Omental fat pad (tissue), 3 donors: ENCODE measurements at regions not wholly inside any gene's neighbourhood (a gene's known extent, or its start where the extent isn't known, plus 50 kb on each side); places are given as distances from the start of the nearest gene placed in this dataset.

Source experiments
- ATAC-seq: fragments of 150-250 bp; one replicate; pipeline ENCODE4 v1.9.1; 2016; ENCODE audit warnings: mild to moderate bottlenecking, moderate library complexity; ENCODE audit not compliant: low FRiP score
- DNase-seq: peaks from one replicate; pipeline ENCODE4 v3.0.0-alpha.2; 2019; ENCODE audit warnings: low spot score
- TF ChIP-seq, protein P1 (sequence below), 3 donors: fragments of 450-650 bp; IDR thresholded peaks; one replicate each; pipeline ENCODE4 v1.5.1; 2016 to 2017; ENCODE audit warnings: antibody characterized with exemption in 3 of 3, mild to moderate bottlenecking in 3 of 3, moderate library complexity in 2 of 3

DNA sequence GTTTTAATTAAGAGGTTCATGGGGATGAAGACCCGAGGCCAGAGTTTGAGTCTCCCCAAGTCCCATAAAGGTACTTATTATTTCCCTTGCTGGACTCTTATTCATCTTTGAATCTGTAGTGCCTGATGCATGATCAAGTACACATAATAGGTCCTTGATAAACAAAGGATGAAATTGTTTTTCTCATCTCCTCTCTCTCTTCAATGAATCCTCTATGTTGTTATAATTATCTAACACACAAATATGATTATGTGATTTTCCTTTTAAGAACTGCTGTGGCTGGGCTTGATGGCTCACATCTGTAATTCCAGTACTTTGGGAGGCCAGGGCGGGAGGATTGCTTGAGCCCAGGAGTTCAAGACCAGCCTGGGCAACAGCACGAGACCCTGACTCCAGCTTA is 117.7 kb downstream of the BAMBI start:
- ATAC-seq (no peak), DNase-seq (no peak)
- TF ChIP-seq, protein P1, sequence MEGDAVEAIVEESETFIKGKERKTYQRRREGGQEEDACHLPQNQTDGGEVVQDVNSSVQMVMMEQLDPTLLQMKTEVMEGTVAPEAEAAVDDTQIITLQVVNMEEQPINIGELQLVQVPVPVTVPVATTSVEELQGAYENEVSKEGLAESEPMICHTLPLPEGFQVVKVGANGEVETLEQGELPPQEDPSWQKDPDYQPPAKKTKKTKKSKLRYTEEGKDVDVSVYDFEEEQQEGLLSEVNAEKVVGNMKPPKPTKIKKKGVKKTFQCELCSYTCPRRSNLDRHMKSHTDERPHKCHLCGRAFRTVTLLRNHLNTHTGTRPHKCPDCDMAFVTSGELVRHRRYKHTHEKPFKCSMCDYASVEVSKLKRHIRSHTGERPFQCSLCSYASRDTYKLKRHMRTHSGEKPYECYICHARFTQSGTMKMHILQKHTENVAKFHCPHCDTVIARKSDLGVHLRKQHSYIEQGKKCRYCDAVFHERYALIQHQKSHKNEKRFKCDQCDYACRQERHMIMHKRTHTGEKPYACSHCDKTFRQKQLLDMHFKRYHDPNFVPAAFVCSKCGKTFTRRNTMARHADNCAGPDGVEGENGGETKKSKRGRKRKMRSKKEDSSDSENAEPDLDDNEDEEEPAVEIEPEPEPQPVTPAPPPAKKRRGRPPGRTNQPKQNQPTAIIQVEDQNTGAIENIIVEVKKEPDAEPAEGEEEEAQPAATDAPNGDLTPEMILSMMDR (IDR thresholded peaks at IDR 0.05) = no peak

- TF ChIP-seq, protein P1 (IDR thresholded peaks at IDR 0.05) = no peak
- DNase-seq (no peak), ATAC-seq (no peak)
Measured at GRCh38 chr10:28796606-28797512, 119.5 kb downstream of the BAMBI start.

DNA sequence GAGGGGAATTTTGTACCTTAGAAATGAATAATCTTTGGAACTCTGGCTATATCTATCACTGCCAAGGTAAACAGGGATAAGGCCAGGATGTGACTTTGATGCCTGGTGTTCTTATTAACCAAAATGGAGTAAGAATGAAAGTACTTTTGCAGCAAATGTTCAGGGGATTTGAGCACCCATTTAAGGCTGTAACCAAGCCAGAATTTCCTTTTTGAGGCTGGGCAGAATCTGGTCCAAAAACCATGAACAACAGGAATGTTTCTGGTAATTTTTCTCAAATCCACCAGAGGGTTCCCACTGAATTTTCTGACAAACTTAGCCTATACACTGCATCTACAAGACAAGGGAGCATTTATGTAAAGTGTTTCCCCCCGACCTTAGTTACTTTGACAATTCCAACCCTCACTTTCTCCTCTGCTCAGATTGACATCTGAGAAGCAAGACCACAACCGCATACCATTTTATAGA is 120.6 kb downstream of the BAMBI start:
- DNase-seq = no peak
- ATAC-seq = no peak

GRCh38 chr10:28798428-28798955 is 121.2 kb downstream of the BAMBI start:
- no peak for ATAC-seq
- DNase-seq = no peak
- TF ChIP-seq, protein P1 (IDR thresholded peaks at IDR 0.05) = no peak

More for the DNA sequence above, 120.6 kb downstream of the BAMBI start:
- TF ChIP-seq, protein P1 (IDR thresholded peaks at IDR 0.05) = no peak

DNA sequence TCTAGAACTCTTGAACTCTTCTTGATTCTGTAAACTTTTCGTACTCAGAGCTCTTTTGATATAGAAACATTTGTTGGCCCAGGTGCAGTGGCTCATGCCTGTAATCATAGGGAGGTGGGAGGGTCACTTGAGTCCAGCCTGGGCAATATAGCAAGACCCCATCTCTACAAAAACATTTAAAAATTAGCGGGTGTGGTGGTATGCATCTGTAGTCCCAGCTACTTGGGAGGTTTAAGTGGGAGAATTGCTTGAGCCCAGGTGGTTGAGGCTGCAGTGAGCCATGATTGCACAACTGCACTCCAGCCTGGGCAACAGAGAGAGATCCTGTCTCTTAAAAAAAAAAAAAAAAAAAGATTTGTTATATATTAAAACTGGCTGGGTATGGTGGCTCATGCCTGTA is 121.6 kb downstream of the BAMBI start:
- DNase-seq = no peak
- TF ChIP-seq, protein P1 (IDR thresholded peaks at IDR 0.05) = no peak
- no peak for ATAC-seq

DNA sequence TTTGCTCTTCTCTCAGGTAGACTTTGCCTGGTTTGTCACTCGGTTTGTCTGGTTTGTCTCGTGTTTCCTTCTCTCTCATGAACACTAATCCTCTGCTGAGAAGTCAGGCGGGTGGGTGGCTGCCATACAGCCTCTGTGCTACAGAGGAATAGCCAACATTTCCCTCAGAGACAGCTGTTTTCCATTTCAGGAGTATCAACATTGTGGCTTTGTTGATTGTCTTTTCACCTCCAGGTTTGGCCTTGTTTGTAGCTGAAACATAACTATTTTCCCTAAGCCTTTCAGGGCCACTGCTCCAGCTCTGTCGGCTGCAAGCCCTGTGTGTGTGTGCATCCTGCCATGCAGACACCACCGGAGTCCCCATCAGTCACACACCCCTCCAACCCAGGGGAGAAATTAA is 122.8 kb downstream of the BAMBI start:
- ATAC-seq = no peak
- TF ChIP-seq, protein P1 (IDR thresholded peaks at IDR 0.05) = no peak
- DNase-seq = no peak
